ENCODE measurements at regions not wholly inside any gene's neighbourhood (a gene's known extent, or its start where the extent isn't known, plus 50 kb on each side); places are given as distances from the start of the nearest gene placed in this dataset.

- POLR2A ChIA-PET = no interaction called here
- CTCF ChIA-PET = no interaction called here
Observed at GRCh38 chr13:61857198-61857597, 441.5 kb upstream of the PCDH20 start.

- POLR2A ChIA-PET = no interaction called here
- CTCF ChIA-PET = no interaction called here
Observed at GRCh38 chr13:61852116-61852619, 436.5 kb upstream of the PCDH20 start.

- POLR2A ChIA-PET = no interaction called here
- CTCF ChIA-PET = no interaction called here
Observed at GRCh38 chr13:61850794-61851193, 435.1 kb upstream of the PCDH20 start.

GRCh38 chr13:61838568-61838967 lies 422.9 kb upstream of the PCDH20 start:
- ChIA-PET POLR2A (no interaction called here), CTCF (no interaction called here)

GRCh38 chr13:61833228-61833627 lies 417.6 kb upstream of the PCDH20 start:
- CTCF ChIA-PET = no interaction called here
- POLR2A ChIA-PET = no interaction called here

- POLR2A ChIA-PET = no interaction called here
- CTCF ChIA-PET = no interaction called here
Observed at GRCh38 chr13:61831026-61831425, 415.4 kb upstream of the PCDH20 start.

- ChIA-PET CTCF (no interaction called here), POLR2A (no interaction called here)
Observed at GRCh38 chr13:61830475-61830874, 414.8 kb upstream of the PCDH20 start.

GRCh38 chr13:61824168-61824567 lies 408.5 kb upstream of the PCDH20 start:
- POLR2A ChIA-PET = no interaction called here
- CTCF ChIA-PET = no interaction called here

- CTCF ChIA-PET = no interaction called here
- POLR2A ChIA-PET = no interaction called here
Observed at GRCh38 chr13:61812286-61812685, 396.6 kb upstream of the PCDH20 start.

- CTCF ChIA-PET = no interaction called here
Observed at GRCh38 chr13:61810065-61810464, 394.4 kb upstream of the PCDH20 start.

GRCh38 chr13:61797397-61797796 lies 381.7 kb upstream of the PCDH20 start:
- CTCF ChIA-PET = no interaction called here
- POLR2A ChIA-PET = no interaction called here

More at GRCh38 chr13:61810065-61810464, 394.4 kb upstream of the PCDH20 start:
- POLR2A ChIA-PET = no interaction called here

GRCh38 chr13:61795580-61795979 lies 379.9 kb upstream of the PCDH20 start:
- ChIA-PET CTCF (no interaction called here), POLR2A (no interaction called here)

GRCh38 chr13:61779456-61779855 lies 363.8 kb upstream of the PCDH20 start:
- CTCF ChIA-PET = no interaction called here
- POLR2A ChIA-PET = no interaction called here

GRCh38 chr13:61778531-61778930 lies 362.9 kb upstream of the PCDH20 start:
- CTCF ChIA-PET = no interaction called here
- POLR2A ChIA-PET = no interaction called here

- POLR2A ChIA-PET = no interaction called here
- CTCF ChIA-PET = no interaction called here
Observed at GRCh38 chr13:61777899-61778298, 362.2 kb upstream of the PCDH20 start.

GRCh38 chr13:61777271-61777670 lies 361.6 kb upstream of the PCDH20 start:
- POLR2A ChIA-PET = no interaction called here
- CTCF ChIA-PET = no interaction called here

GRCh38 chr13:61774903-61775302 lies 359.3 kb upstream of the PCDH20 start:
- ChIA-PET POLR2A (no interaction called here), CTCF (no interaction called here)

GRCh38 chr13:61770681-61771080 lies 355.0 kb upstream of the PCDH20 start:
- POLR2A ChIA-PET = no interaction called here
- CTCF ChIA-PET = no interaction called here

GRCh38 chr13:61768175-61768574 lies 352.5 kb upstream of the PCDH20 start:
- ChIA-PET POLR2A (no interaction called here), CTCF (no interaction called here)

GRCh38 chr13:61766667-61767058 lies 351.0 kb upstream of the PCDH20 start:
- CTCF ChIA-PET = no interaction called here
- POLR2A ChIA-PET = no interaction called here

GRCh38 chr13:61765940-61766666 lies 350.5 kb upstream of the PCDH20 start:
- CTCF ChIA-PET = no interaction called here
- POLR2A ChIA-PET = no interaction called here

GRCh38 chr13:61765181-61765742 lies 349.6 kb upstream of the PCDH20 start:
- ChIA-PET POLR2A (no interaction called here), CTCF (no interaction called here)

All from activated CD8-positive, alpha-beta memory T cell treated with anti-CD3 and anti-CD28 coated beads for 36 hours (primary cell).